KOPT-K1 (cell line): ENCODE measurements at regions not wholly inside any gene's neighbourhood (a gene's known extent, or its start where the extent isn't known, plus 50 kb on each side); places are given as distances from the start of the nearest gene placed in this dataset.

Source experiments
- H3K27ac ChIP-seq: fragments of 200-600 bp; sonication (generic); 2 replicates; pipeline ENCODE4 v1.5.1; 2016; ENCODE audit warnings: antibody characterized with exemption, mild to moderate bottlenecking, low read depth, low read length; ENCODE audit not compliant: poor library complexity, severe bottlenecking
- H3K36me3 ChIP-seq: fragments of 200-600 bp; sonication (generic); 2 replicates; pipeline ENCODE4 v1.5.1; 2017; ENCODE audit warnings: antibody characterized with exemption, mild to moderate bottlenecking, low read length, moderate library complexity; ENCODE audit not compliant: insufficient read depth
- H3K9me3 ChIP-seq: fragments of 200-600 bp; sonication (generic); 2 replicates; pipeline ENCODE4 v1.5.1; 2017; ENCODE audit warnings: antibody characterized with exemption, low read length, mild to moderate bottlenecking; ENCODE audit not compliant: insufficient read depth, poor library complexity, severe bottlenecking

GRCh38 chr1:8095584-8095983, 69.5 kb upstream of the ERRFI1 start:
- no peaks in the 10 kb centered on the region for H3K36me3 ChIP-seq
- H3K27ac ChIP-seq, result no peak overlapping the region

GRCh38 chr1:8094481-8095241, 68.6 kb upstream of the ERRFI1 start:
- no peak overlapping the region for H3K27ac ChIP-seq
- H3K9me3 ChIP-seq, result no peaks in the 10 kb centered on the region
- no peaks in the 10 kb centered on the region for H3K36me3 ChIP-seq

More at GRCh38 chr1:8095584-8095983, 69.5 kb upstream of the ERRFI1 start:
- no peaks in the 10 kb centered on the region for H3K9me3 ChIP-seq

- H3K27ac ChIP-seq, result no peak overlapping the region
- H3K36me3 ChIP-seq, result no peaks in the 10 kb centered on the region
- H3K9me3 ChIP-seq, result no peaks in the 10 kb centered on the region
These were observed 67.3 kb upstream of the ERRFI1 start for GRCh38 chr1:8093221-8093980.

GRCh38 chr1:8092657-8093056, 66.5 kb upstream of the ERRFI1 start:
- Histone ChIP-seq H3K36me3 (no peaks in the 10 kb centered on the region), H3K9me3 (no peaks in the 10 kb centered on the region), H3K27ac (no peak overlapping the region)

- no peaks in the 10 kb centered on the region for H3K9me3 ChIP-seq
- no peaks in the 10 kb centered on the region for H3K36me3 ChIP-seq
- H3K27ac ChIP-seq, result no peak overlapping the region
These were observed 65.6 kb upstream of the ERRFI1 start for GRCh38 chr1:8091691-8092090.

GRCh38 chr1:8090241-8090702, 64.2 kb upstream of the ERRFI1 start:
- H3K27ac ChIP-seq, result no peak overlapping the region
- no peaks in the 10 kb centered on the region for H3K9me3 ChIP-seq
- H3K36me3 ChIP-seq, result no peaks in the 10 kb centered on the region

- no peak overlapping the region for H3K27ac ChIP-seq
- no peaks in the 10 kb centered on the region for H3K36me3 ChIP-seq
- H3K9me3 ChIP-seq, result no peaks in the 10 kb centered on the region
These were observed 63.6 kb upstream of the ERRFI1 start for GRCh38 chr1:8089535-8090228.

GRCh38 chr1:8086055-8086454, 59.9 kb upstream of the ERRFI1 start:
- Histone ChIP-seq H3K27ac (no peak overlapping the region), H3K9me3 (no peaks in the 10 kb centered on the region), H3K36me3 (no peaks in the 10 kb centered on the region)

- H3K27ac ChIP-seq, result no peak overlapping the region
- H3K9me3 ChIP-seq, result no peaks in the 10 kb centered on the region
- no peaks in the 10 kb centered on the region for H3K36me3 ChIP-seq
These were observed 58.8 kb upstream of the ERRFI1 start for GRCh38 chr1:8084913-8085312.

- Histone ChIP-seq H3K36me3 (no peaks in the 10 kb centered on the region), H3K27ac (no peak overlapping the region), H3K9me3 (no peaks in the 10 kb centered on the region)
These were observed 57.8 kb upstream of the ERRFI1 start for GRCh38 chr1:8083739-8084484.

GRCh38 chr1:8082945-8083344, 56.8 kb upstream of the ERRFI1 start:
- no peak overlapping the region for H3K27ac ChIP-seq
- H3K9me3 ChIP-seq, result no peaks in the 10 kb centered on the region
- no peaks in the 10 kb centered on the region for H3K36me3 ChIP-seq

- no peaks in the 10 kb centered on the region for H3K9me3 ChIP-seq
- H3K36me3 ChIP-seq, result no peaks in the 10 kb centered on the region
- H3K27ac ChIP-seq, result no peak overlapping the region
These were observed 52.1 kb upstream of the ERRFI1 start for GRCh38 chr1:8078176-8078671.

GRCh38 chr1:8077602-8078001, 51.5 kb upstream of the ERRFI1 start:
- H3K9me3 ChIP-seq, result no peaks in the 10 kb centered on the region

GRCh38 chr1:8077120-8077573, 51.0 kb upstream of the ERRFI1 start:
- Histone ChIP-seq H3K9me3 (no peaks in the 10 kb centered on the region), H3K36me3 (no peaks in the 10 kb centered on the region), H3K27ac (no peak overlapping the region)

More at GRCh38 chr1:8077602-8078001, 51.5 kb upstream of the ERRFI1 start:
- no peak overlapping the region for H3K27ac ChIP-seq
- no peaks in the 10 kb centered on the region for H3K36me3 ChIP-seq
